Activated CD4-positive, alpha-beta T cell treated with anti-CD3 and anti-CD28 coated beads for 48 hours (primary cell): ENCODE measurements at regions not wholly inside any gene's neighbourhood (a gene's known extent, or its start where the extent isn't known, plus 50 kb on each side); places are given as distances from the start of the nearest gene placed in this dataset.

ENCODE experiments used
- DNase-seq: peaks from one replicate; pipeline ENCODE4 v3.0.0-alpha.2; 2020

DNA sequence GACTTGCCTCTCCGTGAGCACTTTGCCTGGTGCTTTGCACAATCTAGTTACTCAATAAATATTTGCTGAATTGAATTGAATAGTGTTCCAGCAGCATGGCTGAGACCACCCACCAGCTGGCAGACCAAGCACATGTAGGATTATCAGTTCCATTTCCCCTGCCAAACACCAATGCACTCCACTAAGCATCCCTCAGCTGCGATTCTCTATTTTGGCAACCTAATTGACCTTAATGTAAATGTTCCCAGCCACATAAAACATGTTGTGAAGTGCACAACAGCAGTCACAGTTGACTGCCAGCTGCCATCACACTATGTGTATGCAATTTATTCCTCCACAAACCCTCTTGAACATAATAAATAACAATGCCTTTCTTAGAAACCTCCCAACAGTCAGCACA, 1879.4 kb upstream of the PIK3C3 start:
- DNase-seq: no peak

- no peak for DNase-seq
Observed at GRCh38 chr18:40072761-40073160, 1882.3 kb upstream of the PIK3C3 start.

- no peak for DNase-seq
Observed at GRCh38 chr18:40066368-40066767, 1888.7 kb upstream of the PIK3C3 start.

DNA sequence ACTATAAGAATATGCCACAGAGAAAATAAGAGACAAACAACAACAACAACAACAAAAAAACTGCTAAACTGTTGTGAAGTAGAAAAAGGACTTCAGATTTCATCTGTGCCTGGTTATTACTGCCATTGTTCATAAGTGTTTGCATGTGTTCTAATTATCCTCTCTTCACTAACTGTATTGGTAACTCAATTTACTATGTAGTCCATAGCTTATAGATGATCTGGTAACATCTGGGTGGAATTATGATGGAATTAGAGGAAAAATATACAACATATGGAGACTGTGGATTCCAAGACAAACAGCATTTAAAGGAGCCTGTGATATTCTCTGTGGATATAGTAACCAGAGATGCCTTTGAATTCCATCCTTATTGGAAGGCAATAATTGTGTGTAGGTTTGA, 1891.5 kb upstream of the PIK3C3 start:
- DNase-seq: no peak

DNA sequence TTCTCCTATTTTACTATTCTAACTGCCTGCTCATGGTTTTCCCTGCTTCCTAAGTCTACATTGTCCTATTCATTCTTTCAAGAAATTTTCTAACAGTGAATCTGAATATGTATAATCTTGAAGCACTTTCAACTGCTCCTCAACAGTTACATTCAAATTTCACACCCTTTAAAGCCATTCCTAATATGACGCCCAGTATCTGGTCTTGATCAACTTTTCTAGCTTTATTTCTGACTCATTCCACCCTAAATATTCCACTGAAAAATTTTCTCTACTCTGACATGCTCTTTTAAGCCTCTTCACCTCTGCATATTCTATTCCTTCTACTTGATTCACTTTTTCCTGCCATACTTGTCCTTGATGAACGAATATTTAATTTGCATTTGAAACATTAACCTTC, 1893.9 kb upstream of the PIK3C3 start:
- no peak for DNase-seq

DNA sequence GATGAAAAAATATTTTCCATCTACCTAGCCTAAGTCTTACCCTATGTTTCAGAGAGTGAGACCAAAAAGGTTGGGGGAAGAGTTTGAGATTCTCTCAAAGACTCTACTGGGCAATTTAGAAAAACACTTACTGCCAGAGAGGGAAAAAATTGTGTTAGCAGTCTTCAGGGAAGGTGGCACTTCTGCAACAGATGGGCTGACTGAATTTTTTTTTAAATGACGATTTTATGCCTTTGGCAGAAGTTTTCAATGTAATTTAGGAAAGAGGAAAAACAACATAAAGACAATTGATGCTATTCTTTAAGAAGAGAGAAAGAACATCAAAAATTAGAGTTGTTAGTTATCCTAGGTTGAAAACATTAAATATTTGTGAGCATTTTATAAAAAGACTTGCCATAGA, 1894.5 kb upstream of the PIK3C3 start:
- DNase-seq: no peak

- no peak for DNase-seq
Observed at GRCh38 chr18:40058811-40059570, 1896.0 kb upstream of the PIK3C3 start.

DNA sequence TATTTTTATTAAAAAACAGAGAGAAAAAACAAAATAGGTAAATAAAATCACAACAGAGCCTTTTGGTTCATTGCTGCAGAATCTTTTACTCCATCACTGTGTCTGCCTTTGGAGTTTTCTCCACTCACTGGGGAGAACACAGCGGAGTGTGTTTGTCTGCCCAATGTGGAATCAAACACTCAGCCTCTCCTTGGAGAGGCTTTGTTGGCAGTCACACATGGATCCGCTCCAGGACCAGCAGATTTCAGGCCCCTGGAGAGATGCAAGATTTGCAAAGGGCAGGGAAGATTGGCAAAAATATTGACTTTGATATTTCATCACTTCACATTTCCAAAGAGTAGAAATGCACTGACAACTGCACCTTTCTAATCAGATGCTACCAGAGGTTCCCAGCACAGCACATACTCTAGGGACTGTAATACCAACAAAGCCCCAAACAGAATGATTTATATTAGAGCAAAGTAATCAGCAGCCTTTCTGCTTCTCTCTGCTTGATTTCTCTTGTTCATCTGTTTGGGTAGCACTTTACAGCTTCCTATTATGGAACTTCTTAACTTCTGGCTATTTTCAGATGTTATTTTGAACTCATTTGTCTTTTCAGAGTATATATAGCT, 1898.8 kb upstream of the PIK3C3 start:
- DNase-seq: no peak

GRCh38 chr18:40055262-40055661, 1899.8 kb upstream of the PIK3C3 start:
- no peak for DNase-seq

DNA sequence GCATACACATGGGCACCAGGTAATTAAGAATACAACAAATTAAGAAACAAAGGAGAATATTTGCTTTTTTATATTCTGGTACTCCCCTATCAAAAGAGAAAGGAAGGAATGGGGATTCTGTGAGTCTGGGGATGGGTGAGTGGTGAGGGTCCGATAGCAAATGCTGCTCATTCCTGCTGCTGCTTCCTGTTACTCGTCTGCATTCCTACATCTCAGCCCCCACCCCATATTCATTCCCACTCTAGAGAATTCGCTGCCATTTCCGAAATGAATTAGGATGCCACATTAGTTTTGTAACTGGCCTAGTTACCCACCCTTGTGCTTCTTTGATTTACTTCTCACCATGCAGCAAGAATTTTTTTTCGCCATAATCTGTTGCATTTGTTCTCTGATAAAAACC, 1905.3 kb upstream of the PIK3C3 start:
- no peak for DNase-seq

DNA sequence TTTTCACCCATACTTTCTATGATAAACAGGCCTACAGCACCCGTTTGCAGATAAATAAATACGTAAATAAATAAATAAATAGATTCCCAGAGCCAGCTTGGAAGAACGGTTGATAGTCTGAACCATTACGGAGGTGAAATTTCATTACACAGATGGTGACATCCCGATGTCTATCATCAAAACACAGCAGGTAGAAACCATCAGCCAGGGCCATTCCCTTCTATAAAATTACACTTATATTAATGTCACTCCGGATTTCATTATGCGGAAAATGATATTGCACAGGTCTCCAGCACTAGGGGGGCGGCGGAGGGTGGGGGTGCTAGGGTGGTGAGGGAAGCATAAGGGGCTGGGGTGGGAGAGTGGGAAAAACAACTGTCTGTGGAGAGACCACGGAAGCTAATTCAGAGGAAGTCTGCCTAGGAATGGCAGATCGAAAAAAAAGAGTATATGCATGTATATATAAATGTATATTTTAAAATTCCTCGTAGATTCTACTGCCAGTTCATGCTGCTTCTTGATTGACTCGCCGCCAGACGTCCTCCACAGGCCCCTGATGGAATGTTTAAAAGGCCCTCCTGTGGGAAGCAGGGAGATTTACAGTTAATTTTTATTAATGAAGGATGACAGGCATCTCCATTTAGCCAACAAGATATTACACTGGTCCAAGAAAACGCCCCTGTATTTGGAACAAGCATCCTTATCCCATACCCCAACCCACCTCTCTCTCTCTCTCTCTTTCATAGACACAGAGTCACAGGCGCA, 1906.0 kb upstream of the PIK3C3 start:
- no peak for DNase-seq

DNA sequence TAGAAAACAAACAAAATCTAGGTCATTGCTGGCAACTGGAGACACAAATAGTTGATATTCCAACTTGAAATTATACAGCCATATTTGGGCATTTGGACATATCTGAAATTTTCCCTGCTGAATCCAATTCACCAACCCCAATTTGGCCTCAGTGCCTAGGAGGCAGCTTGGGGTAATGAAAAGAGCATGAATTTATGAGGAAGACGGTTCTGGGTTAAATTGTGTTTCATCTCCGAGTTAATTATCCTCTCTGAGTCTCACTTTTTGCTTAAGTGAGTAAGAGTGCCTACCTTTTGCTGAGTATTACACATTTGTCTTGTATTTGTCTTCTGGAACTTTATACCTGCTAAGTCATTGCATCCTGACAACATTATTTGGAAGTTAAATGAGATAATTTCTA, 1906.8 kb upstream of the PIK3C3 start:
- DNase-seq: no peak

GRCh38 chr18:40046596-40046995, 1908.4 kb upstream of the PIK3C3 start:
- no peak for DNase-seq

GRCh38 chr18:40041951-40042350, 1913.1 kb upstream of the PIK3C3 start:
- DNase-seq: no peak

GRCh38 chr18:40040574-40040973, 1914.5 kb upstream of the PIK3C3 start:
- no peak for DNase-seq

DNA sequence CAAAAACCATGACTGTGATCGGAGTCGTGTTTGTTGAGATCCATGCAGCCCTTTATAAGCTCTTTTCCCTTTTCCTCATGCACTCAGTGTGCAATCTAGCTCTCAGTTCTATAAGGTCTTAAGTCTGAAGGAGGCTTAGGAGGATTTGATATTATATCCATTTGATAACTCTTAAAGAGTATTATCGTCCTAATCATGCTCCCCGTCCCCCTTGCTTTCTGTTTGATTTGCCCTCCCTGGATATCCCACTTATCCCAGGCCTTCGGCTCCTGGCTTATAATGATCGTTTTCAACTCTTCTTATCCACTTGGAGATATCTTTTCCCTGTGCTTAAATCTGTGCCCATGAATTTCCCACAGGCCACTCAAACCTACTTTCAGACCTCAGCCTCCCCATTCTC, 1917.7 kb upstream of the PIK3C3 start:
- DNase-seq: no peak

DNA sequence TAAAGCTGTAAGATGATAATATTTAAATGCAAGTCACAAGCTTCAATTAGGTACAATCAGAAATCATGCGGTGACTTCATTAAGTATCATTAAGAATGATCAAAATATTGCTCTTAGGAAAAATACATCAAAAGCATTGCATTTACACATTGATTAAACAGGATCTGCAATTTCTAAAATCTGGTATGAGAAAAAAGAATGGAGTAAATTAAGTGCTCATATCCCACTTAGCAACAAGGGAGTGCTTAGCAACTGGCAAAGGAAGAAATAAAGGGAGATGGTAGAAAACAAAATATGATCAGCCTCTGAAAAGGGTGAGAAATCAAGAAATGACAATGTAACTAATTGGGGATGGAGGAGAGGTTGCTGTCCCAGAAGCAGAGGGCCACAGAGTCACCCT, 1918.2 kb upstream of the PIK3C3 start:
- no peak for DNase-seq

DNA sequence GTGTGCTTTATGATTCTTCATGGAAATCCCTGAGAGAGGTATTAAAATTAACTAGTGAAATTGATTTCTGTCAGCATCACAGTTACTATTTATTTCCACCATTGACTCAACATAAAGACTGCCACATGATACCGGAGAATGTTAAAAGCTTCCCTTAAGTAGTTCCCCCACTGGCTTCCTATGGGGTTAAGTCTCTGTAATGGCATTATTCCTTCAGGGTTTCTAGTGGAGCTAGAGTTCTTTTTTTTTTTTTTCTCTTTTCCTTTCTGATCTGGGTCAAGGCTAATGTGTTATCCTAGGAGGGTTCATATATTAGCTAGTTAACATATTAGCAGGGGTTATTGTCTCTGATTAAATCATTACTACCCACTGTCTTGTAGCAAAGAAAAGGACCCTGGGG, 1919.1 kb upstream of the PIK3C3 start:
- DNase-seq: no peak

- DNase-seq: no peak
Observed at GRCh38 chr18:40032076-40032475, 1923.0 kb upstream of the PIK3C3 start.

GRCh38 chr18:40031435-40031834, 1923.6 kb upstream of the PIK3C3 start:
- no peak for DNase-seq

DNA sequence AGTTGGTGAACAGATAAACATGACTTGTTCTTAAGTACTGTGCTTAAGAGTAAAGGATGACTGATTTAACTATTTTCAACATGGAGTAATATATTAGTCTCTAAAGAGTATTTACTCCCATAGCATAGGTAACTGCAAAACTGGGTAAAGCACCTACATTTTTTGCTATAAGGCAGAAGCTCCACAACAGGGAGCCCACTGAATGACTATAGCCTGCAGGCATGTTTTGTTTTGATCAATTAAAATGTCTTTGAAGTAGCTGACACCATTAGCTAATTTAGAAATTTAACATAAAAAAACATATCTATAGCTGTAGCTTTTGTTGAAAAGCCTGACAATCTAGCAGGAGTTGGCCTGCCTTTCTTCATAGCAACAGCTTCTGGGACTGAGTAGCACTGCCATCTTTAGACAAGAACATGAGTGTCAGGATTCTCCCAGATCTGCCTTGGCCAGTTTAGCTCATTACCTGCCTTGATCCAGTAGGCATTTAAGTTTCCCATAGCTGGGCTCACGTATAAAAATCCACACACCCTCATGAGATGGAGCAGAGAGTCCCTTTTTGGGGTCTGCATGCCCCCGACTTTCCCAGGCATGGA, 1935.1 kb upstream of the PIK3C3 start:
- DNase-seq: no peak

GRCh38 chr18:40018266-40018665, 1936.8 kb upstream of the PIK3C3 start:
- DNase-seq: no peak

GRCh38 chr18:40017021-40017420, 1938.0 kb upstream of the PIK3C3 start:
- no peak for DNase-seq

DNA sequence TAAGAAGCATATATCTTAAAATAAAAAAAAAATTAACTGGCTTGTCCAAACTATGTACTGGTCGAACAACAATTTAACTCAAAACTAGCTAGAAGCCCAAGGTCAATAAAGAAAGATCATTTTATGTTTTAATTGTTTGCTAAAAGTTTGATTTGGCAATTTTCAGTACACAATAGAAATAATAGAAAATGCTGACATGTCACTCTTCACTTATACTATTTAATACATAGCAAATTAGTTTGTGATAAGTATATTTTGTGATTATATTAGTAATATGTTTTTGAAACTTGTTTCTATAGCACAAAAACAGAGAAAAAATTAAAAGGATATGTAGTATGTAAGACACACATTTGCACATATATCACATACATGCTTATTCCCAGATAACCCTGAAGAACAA, 1938.6 kb upstream of the PIK3C3 start:
- DNase-seq: no peak
